Smooth muscle cell (in vitro differentiated cells): ENCODE measurements at regions not wholly inside any gene's neighbourhood (a gene's known extent, or its start where the extent isn't known, plus 50 kb on each side); places are given as distances from the start of the nearest gene placed in this dataset.

Experiments used
- DNase-seq: peaks from one replicate; lab custom pipeline; 2025; ENCODE audit not compliant: unreplicated experiment; lab: John Stamatoyannopoulos, UW
- H2AFZ ChIP-seq: fragments of 200-600 bp; sonication (generic); 2 replicates; pipeline ENCODE4 v1.6.0; 2016; ENCODE audit warnings: antibody characterized with exemption, low read depth, mild to moderate bottlenecking
- H3F3A ChIP-seq: fragments of 200-600 bp; sonication (generic); 2 replicates; pipeline ENCODE4 v1.6.0; 2017; ENCODE audit warnings: antibody characterized with exemption, low read depth
- H3K27ac ChIP-seq: fragments of 200-600 bp; sonication (generic); 2 replicates; pipeline ENCODE4 v1.5.1; 2016; ENCODE audit warnings: low read depth, mild to moderate bottlenecking
- H3K27me3 ChIP-seq: fragments of 200-600 bp; sonication (generic); 2 replicates; pipeline ENCODE4 v1.6.1; 2016; ENCODE audit warnings: low read depth, mild to moderate bottlenecking
- H3K36me3 ChIP-seq: fragments of 200-600 bp; sonication (generic); 2 replicates; pipeline ENCODE4 v1.5.1; 2016; ENCODE audit warnings: low read depth
- H3K4me1 ChIP-seq: fragments of 200-600 bp; sonication (generic); 2 replicates; pipeline ENCODE4 v1.5.1; 2016; ENCODE audit warnings: low read depth
- H3K4me2 ChIP-seq: fragments of 200-600 bp; sonication (generic); 2 replicates; pipeline ENCODE4 v1.6.0; 2016; ENCODE audit warnings: mild to moderate bottlenecking
- H3K4me3 ChIP-seq: fragments of 200-600 bp; sonication (generic); 2 replicates; pipeline ENCODE4 v1.5.1; 2016; ENCODE audit warnings: mild to moderate bottlenecking
- H3K79me2 ChIP-seq: fragments of 200-600 bp; sonication (generic); 2 replicates; pipeline ENCODE4 v1.6.0; 2016; ENCODE audit warnings: low read depth, mild to moderate bottlenecking
- H3K9ac ChIP-seq: fragments of 200-600 bp; sonication (generic); 2 replicates; pipeline ENCODE4 v1.6.0; 2016; ENCODE audit warnings: low read depth
- H3K9me3 ChIP-seq: fragments of 200-600 bp; sonication (generic); replicated peaks from 2 replicates; pipeline ENCODE4 v1.5.1; 2016; ENCODE audit warnings: low read depth
- H4K20me1 ChIP-seq: fragments of 200-600 bp; sonication (generic); 2 replicates; pipeline ENCODE4 v1.6.0; 2016; ENCODE audit warnings: low read depth
- WGBS: methylation state at CpG from one replicate; pipeline ENCODE4 v1.1.7; 2016; ENCODE audit warnings: low lambda C conversion rate; 5-methylcytosine and 5-hydroxymethylcytosine counted together
- TF ChIP-seq, protein P1 (sequence below): fragments of 200-600 bp; sonication (generic); IDR thresholded peaks from 2 replicates; pipeline ENCODE4 v1.5.1; 2017; ENCODE audit warnings: borderline replicate concordance, mild to moderate bottlenecking, antibody characterized with exemption; ENCODE audit not compliant: insufficient read depth, poor library complexity, severe bottlenecking

DNA sequence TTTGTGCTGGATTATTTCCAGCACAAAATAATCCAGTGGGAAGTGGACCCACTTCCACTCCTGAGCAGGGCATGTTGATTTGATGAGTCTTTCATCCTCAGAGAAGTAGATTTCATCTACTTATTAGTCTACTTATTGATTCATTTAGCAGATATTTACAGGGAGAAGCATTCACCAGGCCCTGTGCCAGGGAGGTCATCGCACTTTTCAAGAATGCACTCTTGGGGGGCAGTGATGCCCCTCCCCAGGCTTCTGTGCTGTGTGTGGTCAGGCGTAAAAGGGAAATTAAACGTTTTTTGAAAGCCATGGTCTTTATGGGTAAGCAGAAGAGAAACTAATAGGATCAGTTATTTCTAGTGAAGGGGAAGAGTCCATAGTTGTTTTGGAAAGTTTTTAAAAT is 610.7 kb upstream of the TMEM132C start:
- Histone ChIP-seq H3K27ac (peak overlapping the region; percentile 66), H3K4me1 (no peaks in the 10 kb centered on the region), H3K79me2 (no peaks in the 10 kb centered on the region), H3K4me2 (no peak overlapping the region), H3K27me3 (peaks cover 9% of the 10 kb centered on the region), H2AFZ (no peak overlapping the region), H3K4me3 (no peak overlapping the region), H3K9me3 (no peaks in the 10 kb centered on the region), H3K9ac (no peak overlapping the region), H3F3A (no peaks in the 10 kb centered on the region), H4K20me1 (no peaks in the 10 kb centered on the region), H3K36me3 (no peaks in the 10 kb centered on the region)
- TF ChIP-seq, protein P1, sequence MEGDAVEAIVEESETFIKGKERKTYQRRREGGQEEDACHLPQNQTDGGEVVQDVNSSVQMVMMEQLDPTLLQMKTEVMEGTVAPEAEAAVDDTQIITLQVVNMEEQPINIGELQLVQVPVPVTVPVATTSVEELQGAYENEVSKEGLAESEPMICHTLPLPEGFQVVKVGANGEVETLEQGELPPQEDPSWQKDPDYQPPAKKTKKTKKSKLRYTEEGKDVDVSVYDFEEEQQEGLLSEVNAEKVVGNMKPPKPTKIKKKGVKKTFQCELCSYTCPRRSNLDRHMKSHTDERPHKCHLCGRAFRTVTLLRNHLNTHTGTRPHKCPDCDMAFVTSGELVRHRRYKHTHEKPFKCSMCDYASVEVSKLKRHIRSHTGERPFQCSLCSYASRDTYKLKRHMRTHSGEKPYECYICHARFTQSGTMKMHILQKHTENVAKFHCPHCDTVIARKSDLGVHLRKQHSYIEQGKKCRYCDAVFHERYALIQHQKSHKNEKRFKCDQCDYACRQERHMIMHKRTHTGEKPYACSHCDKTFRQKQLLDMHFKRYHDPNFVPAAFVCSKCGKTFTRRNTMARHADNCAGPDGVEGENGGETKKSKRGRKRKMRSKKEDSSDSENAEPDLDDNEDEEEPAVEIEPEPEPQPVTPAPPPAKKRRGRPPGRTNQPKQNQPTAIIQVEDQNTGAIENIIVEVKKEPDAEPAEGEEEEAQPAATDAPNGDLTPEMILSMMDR = no peak
- no peak for DNase-seq
- WGBS = 46% methylated on average over 3 of the region's 3 CpGs

DNA sequence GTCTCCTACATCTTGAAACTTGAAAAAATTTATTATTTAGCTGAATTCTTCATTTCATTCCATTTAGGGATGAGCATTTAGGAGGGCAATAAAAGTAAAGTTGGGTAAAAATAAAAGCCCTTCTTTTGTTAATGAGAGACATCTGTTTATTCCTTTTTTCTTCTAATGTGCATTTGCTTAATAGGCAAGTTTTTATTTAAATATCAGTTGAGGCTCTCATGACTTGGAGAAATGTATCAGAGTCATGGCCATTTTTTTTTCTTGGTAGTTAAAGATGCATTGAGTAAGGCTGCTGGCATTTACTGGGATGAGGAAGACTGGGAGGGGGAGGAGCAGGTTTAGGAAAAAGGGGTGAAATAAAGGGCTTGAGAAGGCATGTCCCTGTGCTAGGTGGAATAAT is 609.9 kb upstream of the TMEM132C start:
- no peaks in the 10 kb centered on the region for H3K9me3 ChIP-seq
- TF ChIP-seq, protein P1 = no peak
- H3K4me2 ChIP-seq = no peak overlapping the region
- H3K36me3 ChIP-seq = no peaks in the 10 kb centered on the region
- no peak overlapping the region for H3K9ac ChIP-seq
- H3K27me3 ChIP-seq = peaks cover 9% of the 10 kb centered on the region
- no peak overlapping the region for H3K4me3 ChIP-seq
- no peaks in the 10 kb centered on the region for H3K79me2 ChIP-seq
- H2AFZ ChIP-seq = no peak overlapping the region
- no peak overlapping the region for H3K27ac ChIP-seq
- H3F3A ChIP-seq = no peaks in the 10 kb centered on the region
- no peaks in the 10 kb centered on the region for H4K20me1 ChIP-seq
- no peak for DNase-seq
- H3K4me1 ChIP-seq = no peaks in the 10 kb centered on the region

DNA sequence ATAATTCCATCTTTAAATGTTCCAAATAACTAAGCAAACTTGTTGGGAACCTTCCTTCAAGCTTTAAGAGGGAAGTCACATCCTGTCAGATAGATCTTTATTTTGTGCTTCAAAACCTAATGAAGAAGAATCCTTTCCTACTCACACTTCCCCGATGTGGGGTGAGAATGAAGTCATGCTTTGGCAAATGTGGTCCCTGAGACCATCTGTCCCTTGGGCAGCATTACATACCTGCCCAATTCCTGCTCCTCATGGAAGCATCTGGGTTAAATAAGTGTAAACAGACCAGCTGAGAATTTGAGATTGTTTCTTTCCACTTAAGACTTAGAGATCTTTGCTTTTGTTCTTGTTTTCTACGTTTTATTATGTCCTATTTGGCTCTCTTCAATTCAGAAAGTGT is 606.0 kb upstream of the TMEM132C start:
- H3K9me3 ChIP-seq = no peaks in the 10 kb centered on the region
- H4K20me1 ChIP-seq = no peaks in the 10 kb centered on the region
- H3K27me3 ChIP-seq = peaks cover 9% of the 10 kb centered on the region
- no peaks in the 10 kb centered on the region for H3K4me1 ChIP-seq
- H3K9ac ChIP-seq = no peak overlapping the region
- no peak overlapping the region for H3K4me2 ChIP-seq
- no peak overlapping the region for H3K27ac ChIP-seq
- no peaks in the 10 kb centered on the region for H3K36me3 ChIP-seq
- H2AFZ ChIP-seq = no peak overlapping the region
- no peaks in the 10 kb centered on the region for H3K79me2 ChIP-seq
- H3F3A ChIP-seq = no peaks in the 10 kb centered on the region
- TF ChIP-seq, protein P1 = no peak
- no peak for DNase-seq
- H3K4me3 ChIP-seq = no peak overlapping the region
- 73% methylated on average over 2 of the region's 2 CpGs for WGBS

DNA sequence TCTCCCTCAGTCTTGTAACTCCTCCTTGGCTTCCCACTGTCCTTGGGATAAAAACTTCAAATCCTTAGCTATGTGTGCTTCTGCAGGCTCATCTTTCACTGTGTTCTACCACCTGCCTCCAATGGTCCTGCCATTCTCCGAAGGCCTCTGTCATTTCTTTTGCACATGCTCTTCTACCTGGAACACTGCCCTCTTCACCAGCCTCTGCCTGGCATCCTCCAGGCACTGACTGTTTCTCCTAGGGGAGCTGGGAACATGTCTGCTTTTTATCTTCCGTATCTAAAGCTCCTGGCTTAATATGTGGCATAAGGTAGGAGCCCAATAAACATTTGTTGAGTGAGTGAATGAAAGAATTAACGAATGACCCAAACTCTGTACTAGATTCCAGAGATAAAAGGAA is 603.3 kb upstream of the TMEM132C start:
- no peak overlapping the region for H2AFZ ChIP-seq
- peaks cover 9% of the 10 kb centered on the region for H3K27me3 ChIP-seq
- WGBS = 93% methylated on average over 3 of the region's 3 CpGs
- H3K4me1 ChIP-seq = no peaks in the 10 kb centered on the region
- no peak for DNase-seq
- no peaks in the 10 kb centered on the region for H3K79me2 ChIP-seq
- no peaks in the 10 kb centered on the region for H3F3A ChIP-seq
- H3K4me2 ChIP-seq = no peak overlapping the region
- no peaks in the 10 kb centered on the region for H3K9me3 ChIP-seq
- H3K36me3 ChIP-seq = no peaks in the 10 kb centered on the region
- H3K9ac ChIP-seq = no peak overlapping the region
- no peak overlapping the region for H3K27ac ChIP-seq
- H4K20me1 ChIP-seq = no peaks in the 10 kb centered on the region
- TF ChIP-seq, protein P1 = no peak
- H3K4me3 ChIP-seq = no peak overlapping the region
